CD8-positive, alpha-beta memory T cell (primary cell): ENCODE measurements at regions not wholly inside any gene's neighbourhood (a gene's known extent, or its start where the extent isn't known, plus 50 kb on each side); places are given as distances from the start of the nearest gene placed in this dataset.
"Not testable (repeated sequence)": the region's sequence is repeated elsewhere in the genome, so short reads cannot be mapped to it uniquely, and the experiment has no call there.

Experiments
- CTCF ChIA-PET: fragments of 350-600 bp; sonication (Branson Sonifier 250); formaldehyde crosslinking; loops from one replicate; lab custom pipeline; 2021; ENCODE audit warnings: antibody characterized with exemption; lab: Charles Lee
- POLR2A ChIA-PET: fragments of 350-600 bp; sonication (Branson Sonifier 250); formaldehyde crosslinking; loops from one replicate; lab custom pipeline; 2021; ENCODE audit warnings: antibody characterized with exemption; lab: Charles Lee
- DNase-seq, 5 donors: peaks; one replicate each; pipeline versions ENCODE4 v3.0.0 to v3.0.0-alpha.2; 2020 to 2022; ENCODE audit warnings: mixed read lengths in 1 of 5
- H3K27ac ChIP-seq: one replicate; pipeline ENCODE4 v1.7.0; 2013; ENCODE audit warnings: low read depth, mild to moderate bottlenecking, low read length, moderate library complexity
- H3K27me3 ChIP-seq: 2 replicates; pipeline ENCODE4 v1.7.0; 2013; ENCODE audit warnings: low read length, mild to moderate bottlenecking; ENCODE audit not compliant: insufficient read depth, poor library complexity, severe bottlenecking
- H3K36me3 ChIP-seq: 2 replicates; pipeline ENCODE4 v1.7.0; 2013; ENCODE audit warnings: mild to moderate bottlenecking, low read length, moderate library complexity; ENCODE audit not compliant: insufficient read depth
- H3K4me1 ChIP-seq: 2 replicates; pipeline ENCODE4 v1.7.0; 2013; ENCODE audit warnings: mild to moderate bottlenecking, low read length, moderate library complexity; ENCODE audit not compliant: insufficient read depth
- H3K4me3 ChIP-seq: 2 replicates; pipeline ENCODE4 v1.7.0; 2013; ENCODE audit warnings: mild to moderate bottlenecking, low read length
- H3K9me3 ChIP-seq: 2 replicates; pipeline ENCODE4 v1.7.0; 2013; ENCODE audit warnings: mild to moderate bottlenecking, low read length
- H3K27ac Mint-ChIP-seq, 8 donors: one replicate each; pipeline ENCODE4 v1.8.0; 2020 to 2021; ENCODE audit warnings: mixed read lengths in 8 of 8, mild to moderate bottlenecking in 6 of 8, inconsistent platforms in 3 of 8, moderate library complexity in 3 of 8
- H3K27me3 Mint-ChIP-seq, 2 donors: one replicate each; pipeline ENCODE4 v1.8.0; 2020 to 2021; ENCODE audit warnings: mixed read lengths in 2 of 2, mild to moderate bottlenecking in 1 of 2, moderate library complexity in 1 of 2
- H3K36me3 Mint-ChIP-seq, 3 donors: one replicate each; pipeline ENCODE4 v1.8.0; 2020 to 2021; ENCODE audit warnings: mixed read lengths in 3 of 3, inconsistent platforms in 1 of 3, mild to moderate bottlenecking in 1 of 3
- H3K4me1 Mint-ChIP-seq, 3 donors: one replicate each; pipeline ENCODE4 v1.8.0; 2020 to 2021; ENCODE audit warnings: mixed read lengths in 3 of 3, inconsistent platforms in 1 of 3, mild to moderate bottlenecking in 1 of 3
- H3K4me3 Mint-ChIP-seq, 7 donors: one replicate each; pipeline ENCODE4 v1.8.0; 2020 to 2021; ENCODE audit warnings: mixed read lengths in 7 of 7, mild to moderate bottlenecking in 6 of 7, moderate library complexity in 4 of 7, inconsistent platforms in 2 of 7
- H3K9me3 Mint-ChIP-seq, 5 donors: one replicate each; pipeline ENCODE4 v1.8.0; 2020 to 2022; ENCODE audit warnings: mixed read lengths in 5 of 5, mild to moderate bottlenecking in 3 of 5, moderate library complexity in 2 of 5, inconsistent platforms in 1 of 5

- Histone ChIP-seq H3K4me3 (no peak overlapping the region), H3K4me1 (no peaks in the 10 kb centered on the region), H3K9me3 (no peaks in the 10 kb centered on the region), H3K36me3 (no peaks in the 10 kb centered on the region), H3K27ac (no peak overlapping the region), H3K27me3 (no peaks in the 10 kb centered on the region)
- no peaks in the 10 kb centered on the region for H3K27me3 Mint-ChIP-seq
- DNase-seq, result no peak
- no peaks in the 10 kb centered on the region for H3K4me1 Mint-ChIP-seq
- H3K36me3 Mint-ChIP-seq, result no peaks in the 10 kb centered on the region
- H3K27ac Mint-ChIP-seq, result no peak overlapping the region
- H3K4me3 Mint-ChIP-seq, result no peak overlapping the region
- H3K9me3 Mint-ChIP-seq, result peaks cover 2 to 18% (median 7%) of the 10 kb centered on the region in 5 donors
- ChIA-PET POLR2A (no interaction called here), CTCF (no interaction called here)
Measured at GRCh38 chr4:33722254-33722653, 2522.1 kb downstream of the ARAP2 start.

GRCh38 chr4:33722800-33723516, 2521.4 kb downstream of the ARAP2 start:
- Histone ChIP-seq H3K36me3 (no peaks in the 10 kb centered on the region), H3K4me1 (no peaks in the 10 kb centered on the region), H3K27ac (no peak overlapping the region), H3K4me3 (no peak overlapping the region), H3K27me3 (no peaks in the 10 kb centered on the region), H3K9me3 (no peaks in the 10 kb centered on the region)
- ChIA-PET CTCF (no interaction called here), POLR2A (no interaction called here)
- no peaks in the 10 kb centered on the region for H3K27me3 Mint-ChIP-seq
- no peaks in the 10 kb centered on the region for H3K4me1 Mint-ChIP-seq
- no peak for DNase-seq
- H3K4me3 Mint-ChIP-seq, result no peak overlapping the region
- no peak overlapping the region for H3K27ac Mint-ChIP-seq
- no peaks in the 10 kb centered on the region for H3K36me3 Mint-ChIP-seq
- H3K9me3 Mint-ChIP-seq, result peaks cover 2 to 13% (median 4%) of the 10 kb centered on the region in 5 donors

GRCh38 chr4:33724685-33725084, 2519.6 kb downstream of the ARAP2 start:
- Histone ChIP-seq H3K9me3 (no peaks in the 10 kb centered on the region), H3K4me1 (no peaks in the 10 kb centered on the region), H3K27ac (no peak overlapping the region), H3K27me3 (no peaks in the 10 kb centered on the region), H3K4me3 (no peak overlapping the region), H3K36me3 (no peaks in the 10 kb centered on the region)
- H3K9me3 Mint-ChIP-seq, result peaks cover under 1 to 11% (median 2%) of the 10 kb centered on the region in 5 donors
- H3K4me1 Mint-ChIP-seq, result no peaks in the 10 kb centered on the region
- H3K27ac Mint-ChIP-seq, result no peak overlapping the region
- no peaks in the 10 kb centered on the region for H3K27me3 Mint-ChIP-seq
- H3K4me3 Mint-ChIP-seq, result no peak overlapping the region
- ChIA-PET POLR2A (no interaction called here), CTCF (no interaction called here)
- no peaks in the 10 kb centered on the region for H3K36me3 Mint-ChIP-seq
- no peak for DNase-seq

GRCh38 chr4:33725861-33726260, 2518.5 kb downstream of the ARAP2 start:
- no peak overlapping the region for H3K4me3 Mint-ChIP-seq
- H3K27ac ChIP-seq, result no peak overlapping the region
- H3K27me3 ChIP-seq, result no peaks in the 10 kb centered on the region
- no peak for DNase-seq
- H3K27me3 Mint-ChIP-seq, result no peaks in the 10 kb centered on the region
- no peak overlapping the region for H3K4me3 ChIP-seq
- no peaks in the 10 kb centered on the region for H3K36me3 Mint-ChIP-seq
- no peaks in the 10 kb centered on the region for H3K4me1 Mint-ChIP-seq
- no peaks in the 10 kb centered on the region for H3K36me3 ChIP-seq
- ChIA-PET POLR2A (no interaction called here), CTCF (no interaction called here)
- peaks cover 0 to 11% (median 2%) of the 10 kb centered on the region in 5 donors for H3K9me3 Mint-ChIP-seq
- no peak overlapping the region for H3K27ac Mint-ChIP-seq
- H3K4me1 ChIP-seq, result no peaks in the 10 kb centered on the region
- H3K9me3 ChIP-seq, result no peaks in the 10 kb centered on the region

- ChIA-PET CTCF (no interaction called here), POLR2A (no interaction called here)
- no peaks in the 10 kb centered on the region for H3K4me1 Mint-ChIP-seq
- no peaks in the 10 kb centered on the region for H3K36me3 Mint-ChIP-seq
- no peaks in the 10 kb centered on the region for H3K27me3 Mint-ChIP-seq
- H3K27ac ChIP-seq, result no peak overlapping the region
- H3K4me1 ChIP-seq, result no peaks in the 10 kb centered on the region
- no peaks in the 10 kb centered on the region for H3K36me3 ChIP-seq
- H3K4me3 Mint-ChIP-seq, result no peak overlapping the region
- peaks cover 2 to 16% (median 3%) of the 10 kb centered on the region in 5 donors for H3K9me3 Mint-ChIP-seq
- H3K27me3 ChIP-seq, result no peaks in the 10 kb centered on the region
- DNase-seq, result no peak
- no peak overlapping the region for H3K27ac Mint-ChIP-seq
- H3K4me3 ChIP-seq, result no peak overlapping the region
- no peaks in the 10 kb centered on the region for H3K9me3 ChIP-seq
Measured at GRCh38 chr4:33737726-33738125, 2506.6 kb downstream of the ARAP2 start.

- H3K9me3 Mint-ChIP-seq, result peaks cover 2 to 16% (median 4%) of the 10 kb centered on the region in 5 donors
- Histone ChIP-seq H3K4me3 (no peak overlapping the region), H3K36me3 (no peaks in the 10 kb centered on the region), H3K27ac (no peak overlapping the region), H3K9me3 (no peaks in the 10 kb centered on the region), H3K4me1 (no peaks in the 10 kb centered on the region), H3K27me3 (no peaks in the 10 kb centered on the region)
- H3K27ac Mint-ChIP-seq, result no peak overlapping the region
- no peaks in the 10 kb centered on the region for H3K36me3 Mint-ChIP-seq
- H3K27me3 Mint-ChIP-seq, result no peaks in the 10 kb centered on the region
- ChIA-PET POLR2A (no interaction called here), CTCF (no interaction called here)
- no peak overlapping the region for H3K4me3 Mint-ChIP-seq
- DNase-seq, result no peak
- H3K4me1 Mint-ChIP-seq, result no peaks in the 10 kb centered on the region
Measured at GRCh38 chr4:33739884-33740632, 2504.3 kb downstream of the ARAP2 start.

GRCh38 chr4:33740871-33741270, 2503.4 kb downstream of the ARAP2 start:
- not testable (repeated sequence) for H3K36me3 Mint-ChIP-seq, H3K4me1 Mint-ChIP-seq

GRCh38 chr4:33746979-33747378, 2497.3 kb downstream of the ARAP2 start:
- CTCF ChIA-PET, result no interaction called here
- H3K4me1 Mint-ChIP-seq, result no peaks in the 10 kb centered on the region
- no peak for DNase-seq
- H3K9me3 Mint-ChIP-seq, result peaks cover 2 to 16% (median 5%) of the 10 kb centered on the region in 5 donors
- no peaks in the 10 kb centered on the region for H3K27me3 Mint-ChIP-seq
- H3K36me3 Mint-ChIP-seq, result no peaks in the 10 kb centered on the region
- Histone ChIP-seq H3K27me3 (no peaks in the 10 kb centered on the region), H3K36me3 (no peaks in the 10 kb centered on the region), H3K27ac (no peak overlapping the region), H3K4me1 (no peaks in the 10 kb centered on the region), H3K9me3 (no peaks in the 10 kb centered on the region), H3K4me3 (no peak overlapping the region)
- no peak overlapping the region for H3K27ac Mint-ChIP-seq
- POLR2A ChIA-PET, result no interaction called here
- no peak overlapping the region for H3K4me3 Mint-ChIP-seq

More at GRCh38 chr4:33740871-33741270, 2503.4 kb downstream of the ARAP2 start:
- H3K36me3 ChIP-seq, H3K27me3 ChIP-seq, H3K4me3 ChIP-seq, H3K27ac ChIP-seq, H3K27ac Mint-ChIP-seq, POLR2A ChIA-PET, H3K4me1 ChIP-seq, DNase-seq, CTCF ChIA-PET, H3K27me3 Mint-ChIP-seq, H3K9me3 ChIP-seq, H3K4me3 Mint-ChIP-seq: not testable (repeated sequence)
- peaks cover 2 to 12% (median 4%) of the 10 kb centered on the region in 5 donors for H3K9me3 Mint-ChIP-seq
